Non-pigmented ciliary epithelial cell (primary cell): ENCODE measurements at regions not wholly inside any gene's neighbourhood (a gene's known extent, or its start where the extent isn't known, plus 50 kb on each side); places are given as distances from the start of the nearest gene placed in this dataset.

Source experiments
- DNase-seq: peaks from one replicate; pipeline ENCODE4 v3.0.0-alpha.2; 2010; ENCODE audit warnings: low read depth

DNA sequence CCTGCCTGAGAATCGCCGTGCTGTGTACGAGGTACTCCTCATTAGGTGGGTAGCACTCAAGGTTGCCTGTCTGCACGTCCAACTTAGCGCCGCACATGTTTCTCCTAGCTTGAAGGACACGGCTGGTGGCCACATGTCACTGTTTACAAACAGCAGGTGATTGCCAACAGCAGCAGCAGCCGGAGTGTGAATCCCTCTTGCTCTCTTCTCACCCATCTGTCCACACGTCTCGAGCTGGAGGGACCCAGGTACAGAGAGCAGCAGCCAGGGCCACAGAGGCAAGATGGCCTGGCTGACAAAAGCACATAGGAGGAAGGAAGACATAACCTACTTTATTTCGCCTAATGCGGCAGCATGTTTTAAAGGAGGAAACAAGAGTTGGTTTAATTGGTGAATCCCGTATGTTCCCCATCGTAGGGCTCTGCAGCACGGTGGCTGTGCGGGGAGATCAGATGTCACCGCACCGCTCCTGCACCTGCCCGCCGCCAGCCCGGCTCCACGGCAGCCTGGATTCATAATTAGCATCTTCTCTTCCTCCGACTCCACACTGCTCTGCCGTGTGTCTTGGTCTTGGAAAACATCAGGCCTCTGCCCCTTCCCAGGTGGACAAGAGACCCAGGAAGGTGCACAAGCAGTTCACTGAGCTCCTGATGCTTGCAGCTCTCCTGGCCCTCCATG is 201.6 kb upstream of the IRX1 start:
- no peak for DNase-seq

DNA sequence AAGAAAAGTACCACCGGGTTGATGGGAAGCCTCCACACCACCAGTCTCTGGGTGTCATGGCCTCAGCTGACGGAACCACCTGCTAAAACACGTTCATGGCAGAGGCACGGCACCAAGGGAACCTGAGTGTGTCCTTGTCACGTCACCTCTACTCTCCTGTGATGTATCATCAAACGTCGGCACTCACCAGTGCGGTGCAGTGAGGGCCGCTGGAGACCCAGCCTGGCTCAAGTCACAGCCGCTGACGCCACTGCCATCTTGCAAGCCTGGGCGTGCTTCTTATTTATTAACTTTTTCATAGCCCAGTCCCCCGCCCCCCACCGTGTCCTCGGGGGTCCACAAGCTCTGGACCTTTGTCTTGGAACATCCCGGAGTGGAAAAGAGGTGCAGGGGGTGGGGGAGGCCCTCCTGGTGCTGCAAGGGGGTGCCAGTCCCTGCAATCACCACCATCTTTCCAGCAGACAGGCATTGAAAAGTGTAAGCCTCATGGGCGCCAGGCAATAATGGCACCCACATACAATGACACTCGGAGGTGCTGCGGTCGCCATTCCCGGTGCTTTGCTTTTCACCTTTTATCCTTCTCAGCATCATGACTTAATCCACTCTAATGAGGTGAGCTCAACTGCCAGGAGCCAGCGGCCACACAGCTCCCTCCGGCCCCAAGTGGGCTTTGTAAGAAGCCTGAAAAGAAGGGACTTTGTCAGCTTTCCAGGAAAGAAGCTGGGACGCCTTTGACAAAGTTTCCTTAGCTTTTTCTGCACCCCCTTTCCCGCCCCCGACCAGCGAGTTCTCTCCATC is 202.3 kb upstream of the IRX1 start:
- no peak for DNase-seq

DNA sequence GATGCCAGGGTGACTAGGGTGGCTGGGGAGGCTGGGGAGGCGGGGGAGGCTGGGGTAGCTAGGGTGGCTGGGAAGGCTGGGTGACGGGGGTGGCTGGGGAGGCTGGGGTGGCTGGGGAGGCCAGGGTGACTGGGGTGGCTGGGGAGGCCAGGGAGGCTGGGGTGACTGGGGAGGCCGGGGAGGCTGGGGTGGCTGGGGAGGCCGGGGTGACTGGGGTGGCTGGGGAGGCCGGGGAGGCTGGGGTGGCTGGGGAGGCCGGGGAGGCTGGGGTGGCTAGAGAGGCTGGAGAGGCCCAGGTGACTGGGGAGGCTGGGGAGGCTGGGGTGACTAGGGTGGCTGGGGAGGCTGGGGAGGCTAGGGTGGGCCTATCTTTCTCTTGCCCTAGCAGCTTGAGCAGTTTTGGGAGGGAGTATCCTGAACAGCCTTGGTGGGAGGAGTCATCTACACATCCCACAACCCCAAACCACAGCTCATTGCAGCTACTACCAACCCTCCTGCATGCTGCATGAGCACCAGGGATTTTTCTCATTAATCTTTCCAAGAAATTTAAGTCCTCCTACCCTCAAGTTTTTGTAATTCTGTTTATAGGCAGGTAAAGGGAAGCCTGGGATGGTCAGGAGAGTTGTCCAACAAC is 203.2 kb upstream of the IRX1 start:
- no peak for DNase-seq

DNA sequence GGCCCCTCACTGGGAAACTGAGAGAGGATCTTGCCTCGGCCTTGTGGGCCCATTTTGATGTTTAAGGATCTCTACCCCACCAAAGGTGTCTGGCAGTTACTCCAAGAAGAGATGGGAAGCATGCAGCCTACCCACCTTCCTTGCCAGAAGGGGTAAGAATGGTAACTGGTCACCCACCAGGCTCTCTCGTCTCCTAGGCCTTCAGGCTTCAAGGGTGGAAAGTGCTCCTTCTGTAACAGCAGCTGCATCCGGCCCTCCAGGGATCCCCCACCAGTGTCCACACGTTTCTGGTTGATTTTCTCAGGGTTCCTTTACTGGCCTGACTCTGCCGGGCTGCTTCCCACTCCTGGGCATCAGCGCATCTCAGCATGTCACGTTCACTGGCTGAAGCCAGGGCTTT is 204.4 kb upstream of the IRX1 start:
- no peak for DNase-seq

DNA sequence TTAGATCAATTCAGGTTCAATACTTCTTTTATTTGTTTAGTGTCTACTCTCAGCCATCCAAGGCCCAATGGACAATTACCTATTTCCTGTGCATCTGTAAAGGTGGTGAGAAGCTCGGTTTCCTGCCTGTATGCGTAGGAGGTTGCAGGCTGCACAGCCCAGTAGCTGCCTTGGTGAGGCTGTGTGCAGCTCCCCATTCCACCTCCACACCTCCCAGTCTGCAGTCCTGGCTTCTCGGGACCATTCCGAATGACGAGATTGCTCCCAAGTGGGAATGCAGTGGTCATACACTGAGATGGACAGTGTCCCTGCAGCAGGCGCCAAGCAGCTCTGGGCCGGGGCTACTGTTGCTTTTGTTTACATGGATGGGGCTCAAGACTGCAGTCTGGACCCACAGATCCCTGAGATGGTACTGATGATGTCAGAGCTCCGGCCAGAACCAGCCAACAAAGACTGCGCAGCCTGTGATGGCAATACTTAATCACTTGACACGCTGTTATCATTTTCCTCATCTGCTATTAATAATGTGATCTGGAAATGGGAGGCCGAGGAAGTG is 206.1 kb upstream of the IRX1 start:
- no peak for DNase-seq

DNA sequence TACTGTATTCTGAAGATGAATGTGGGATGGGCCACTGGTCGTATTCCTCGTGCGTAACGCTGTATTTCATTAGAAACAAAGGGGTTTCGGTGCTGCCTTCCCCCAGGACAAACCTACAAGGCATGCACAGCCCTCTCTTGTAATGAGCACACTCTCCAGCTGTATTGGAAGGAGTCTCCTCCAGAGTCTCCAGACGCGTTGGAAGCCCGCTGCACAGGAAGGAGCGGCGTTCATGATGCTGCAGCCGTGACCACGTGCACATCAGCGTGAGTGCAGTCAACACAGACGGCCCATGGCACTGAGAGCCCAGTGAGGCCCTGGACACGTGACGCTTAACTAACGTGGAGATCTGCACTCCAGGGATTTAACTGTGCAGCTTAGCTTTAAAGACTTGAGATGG is 209.0 kb upstream of the IRX1 start:
- DNase-seq = no peak

DNA sequence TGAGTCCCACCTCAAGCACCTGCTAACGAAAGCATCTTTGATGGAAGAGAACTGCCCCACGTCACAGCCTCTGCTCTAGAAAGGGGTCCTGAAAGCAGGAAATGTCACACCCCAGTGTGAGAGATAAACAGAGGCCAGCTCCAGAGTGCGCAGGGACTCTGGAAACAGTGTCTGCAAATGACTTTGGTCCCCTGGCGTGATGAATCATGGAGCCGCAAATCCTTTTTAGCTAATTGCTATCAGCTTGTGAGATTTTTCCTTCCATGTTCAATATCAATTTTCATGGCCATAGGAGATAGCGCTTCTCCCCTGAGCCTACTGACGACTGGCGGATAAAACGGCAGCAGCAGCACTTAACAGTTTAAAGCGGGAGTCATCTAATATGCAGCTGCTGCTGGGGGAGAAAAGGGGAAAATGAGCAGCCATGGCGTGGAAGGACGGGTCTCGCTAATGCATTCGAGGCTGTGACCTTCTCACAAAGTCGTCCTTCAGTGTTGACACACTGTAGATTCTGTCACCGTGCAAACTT is 209.6 kb upstream of the IRX1 start:
- DNase-seq = no peak

DNA sequence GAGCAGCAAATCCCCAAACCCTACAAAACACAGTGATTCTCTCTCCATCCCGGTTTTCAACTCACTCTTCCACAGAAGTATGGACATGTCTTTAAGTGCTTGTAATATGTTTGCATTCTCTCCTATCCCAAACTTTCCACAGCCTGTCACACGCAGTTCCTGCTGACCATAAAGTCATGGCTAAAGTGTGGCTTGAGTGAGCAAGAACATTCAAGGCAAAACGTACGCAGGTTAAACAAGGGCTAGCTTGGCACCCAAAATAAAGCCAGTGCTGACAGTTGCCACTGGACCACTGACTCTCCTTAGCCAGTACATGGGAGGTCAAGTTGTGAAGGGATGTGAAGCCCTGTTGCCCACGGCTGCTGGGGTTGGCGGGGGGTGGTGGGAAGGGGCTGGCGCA is 211.1 kb upstream of the IRX1 start:
- DNase-seq = no peak

DNA sequence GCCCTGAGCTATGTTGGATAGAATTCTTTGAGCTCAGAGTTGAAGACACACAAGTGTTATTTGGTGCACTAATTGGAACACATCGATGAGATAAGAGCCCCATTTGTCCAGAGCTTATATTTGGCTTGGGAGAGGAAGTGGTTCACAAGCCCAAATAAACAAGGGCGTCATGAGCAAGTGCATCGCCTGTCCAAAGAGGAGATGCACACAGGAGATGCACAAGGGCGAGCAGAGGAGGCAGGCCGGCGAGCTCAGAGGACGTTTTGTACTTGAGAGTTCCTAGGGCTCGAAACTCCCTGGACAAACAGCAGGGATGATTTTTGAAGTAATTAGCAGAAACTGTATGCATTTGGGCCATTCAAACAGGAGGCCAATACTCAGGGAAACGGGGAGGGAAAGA is 212.8 kb upstream of the IRX1 start:
- DNase-seq = no peak

DNA sequence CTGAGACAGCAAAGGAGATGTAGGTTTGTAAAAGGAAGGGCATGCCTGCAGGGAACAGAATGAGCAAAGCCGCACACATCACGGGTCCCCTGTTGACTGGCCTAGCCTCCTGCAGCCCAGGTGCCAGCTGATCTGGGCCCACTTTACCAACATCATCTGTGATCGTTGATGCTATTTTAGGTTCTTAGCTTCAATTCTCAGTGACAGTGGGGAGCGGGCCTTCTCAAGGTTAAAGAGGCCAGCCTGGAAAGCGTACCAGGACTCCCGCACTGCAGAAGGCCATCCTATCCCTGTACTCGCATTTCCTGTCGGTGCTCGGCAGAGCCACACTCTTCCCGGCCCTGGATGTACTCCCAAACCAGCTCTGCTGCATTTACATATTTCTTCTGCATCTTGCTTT is 213.5 kb upstream of the IRX1 start:
- DNase-seq = no peak

DNA sequence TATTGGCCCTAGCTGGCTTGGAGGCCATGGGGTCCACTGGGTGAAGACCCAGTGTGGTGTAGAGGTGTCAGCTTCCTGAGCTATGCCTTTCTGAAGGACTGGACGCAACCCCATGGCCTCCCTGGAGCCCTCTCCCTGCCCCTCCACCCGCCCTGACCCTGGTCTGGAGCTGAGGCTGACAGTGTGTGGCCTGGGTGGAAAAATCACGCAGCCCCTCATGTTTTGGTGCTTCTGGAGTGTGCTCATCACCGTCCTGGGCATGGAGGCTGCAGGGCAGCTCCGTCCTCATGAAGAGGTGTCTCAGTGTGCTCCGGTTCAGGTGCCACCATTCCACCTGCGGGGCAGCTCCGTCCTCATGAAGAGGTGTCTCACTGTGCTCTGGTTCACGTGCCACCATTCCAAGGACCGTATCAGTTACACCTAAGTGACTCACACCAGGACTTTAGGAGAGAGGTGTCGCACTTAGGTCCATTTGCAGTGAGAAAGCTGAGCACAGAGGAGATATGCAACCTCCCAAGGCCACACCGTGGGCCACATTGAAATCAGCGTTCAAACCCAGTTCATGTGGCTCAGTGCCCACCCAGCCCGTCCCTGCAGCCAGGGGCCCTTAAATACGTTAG is 214.3 kb upstream of the IRX1 start:
- DNase-seq = no peak

DNA sequence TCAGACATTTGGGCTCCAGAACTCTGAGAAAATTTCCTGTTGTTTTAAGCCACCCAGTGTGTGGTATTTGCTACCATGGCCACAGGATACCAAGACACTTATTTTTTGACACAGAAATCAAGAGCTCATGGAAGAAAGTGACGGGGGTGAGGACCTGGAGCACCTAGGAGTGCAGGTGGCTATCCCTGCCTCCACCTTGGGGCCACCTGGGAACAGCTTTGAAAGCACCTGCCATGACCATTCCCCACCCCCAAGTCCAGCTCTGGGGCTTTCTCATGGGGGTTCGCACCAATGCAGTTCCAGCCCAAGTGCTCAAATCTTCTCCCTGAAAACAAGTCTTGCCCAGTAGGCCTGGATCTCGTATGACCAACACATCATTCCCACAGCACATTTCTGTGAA is 214.9 kb upstream of the IRX1 start:
- DNase-seq = no peak

DNA sequence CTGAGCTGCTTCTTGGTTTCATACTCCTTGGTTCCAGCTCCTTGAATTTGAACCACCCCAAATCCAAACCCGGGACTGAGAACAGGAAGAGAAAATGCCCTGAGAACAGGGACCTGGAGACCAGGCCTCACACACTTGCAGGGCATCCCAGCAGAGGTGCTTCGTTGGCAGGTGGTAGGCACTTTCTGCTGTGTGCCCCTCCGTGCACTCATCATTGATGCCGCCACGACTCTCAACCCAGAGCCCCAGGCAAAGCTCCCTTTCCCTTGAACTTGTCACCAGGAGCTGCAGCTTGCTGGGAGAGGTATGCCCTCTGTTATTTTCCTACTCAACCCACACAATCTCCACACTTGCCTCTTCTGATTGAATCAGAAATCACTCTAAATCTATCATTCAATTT is 217.8 kb upstream of the IRX1 start:
- DNase-seq = no peak

DNA sequence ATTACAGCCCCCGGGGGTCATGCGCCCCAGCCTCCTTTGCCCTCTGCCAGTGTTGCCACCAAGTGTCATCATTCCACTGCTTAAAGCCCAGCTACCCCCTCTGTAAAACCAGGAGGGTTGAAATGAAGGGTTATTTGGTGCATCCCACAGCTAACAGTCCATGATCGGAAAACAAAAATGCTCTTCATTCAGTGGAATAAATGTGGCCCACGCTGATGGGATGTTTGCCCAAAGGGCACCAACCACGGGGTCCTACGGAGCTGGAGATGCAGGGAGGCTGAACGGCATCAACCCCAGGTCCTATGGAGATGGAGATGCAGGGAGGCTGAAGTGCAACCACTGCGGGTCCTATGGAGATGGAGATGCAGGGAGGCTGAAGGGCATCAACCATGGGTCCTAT is 218.5 kb upstream of the IRX1 start:
- no peak for DNase-seq

DNA sequence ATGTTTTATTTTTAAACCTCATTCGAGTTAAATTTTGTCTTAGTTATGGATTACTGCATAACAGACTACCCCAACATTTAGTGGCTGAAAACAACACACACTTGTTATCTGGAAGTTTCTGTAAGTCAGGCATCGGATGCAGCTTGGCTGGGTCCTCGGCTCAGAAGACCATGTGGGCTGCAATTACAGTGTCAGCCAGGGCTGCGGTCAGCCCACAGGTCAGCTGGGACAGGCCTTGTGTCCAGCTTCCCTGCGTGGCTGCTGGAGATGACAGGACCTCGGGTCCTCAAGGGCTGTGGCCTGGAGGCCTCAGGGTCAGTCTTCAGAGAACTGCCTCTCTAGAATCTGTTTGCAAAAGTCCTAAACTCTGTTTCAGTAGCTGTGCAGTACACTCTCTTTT is 219.0 kb upstream of the IRX1 start:
- DNase-seq = no peak

DNA sequence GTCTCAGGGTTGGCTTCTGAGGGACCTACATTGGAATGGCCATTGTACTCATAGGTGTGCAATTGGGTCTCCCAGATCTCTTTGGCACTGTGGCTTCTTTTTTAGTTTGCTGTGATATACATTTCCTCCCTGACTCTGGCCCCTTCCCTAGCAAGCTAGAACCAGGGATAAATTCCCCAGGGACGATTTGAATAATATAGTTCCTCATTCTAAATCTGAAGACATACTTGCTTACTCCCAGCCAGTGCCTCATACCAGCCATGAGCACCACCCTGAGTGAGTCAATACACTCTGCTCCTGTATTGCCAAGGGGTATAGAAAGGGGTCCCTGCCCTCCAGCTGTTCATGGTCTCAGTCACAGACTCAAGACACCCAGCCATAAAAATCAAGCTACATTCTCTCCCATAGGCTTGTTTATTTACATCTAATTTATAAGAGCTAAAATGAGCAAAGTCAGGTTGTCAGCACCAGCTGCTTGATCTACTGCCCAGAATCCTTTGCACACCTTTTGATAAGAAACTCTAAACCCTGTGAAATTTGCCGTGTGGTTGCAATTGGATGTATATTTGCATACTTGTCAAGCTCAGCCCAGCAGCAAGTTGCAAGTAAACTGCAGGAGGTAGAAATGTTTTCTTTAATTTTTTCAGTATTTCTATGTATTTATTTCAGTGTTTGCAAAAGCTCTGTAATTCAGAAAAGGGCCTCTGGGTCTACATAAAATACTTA is 219.9 kb upstream of the IRX1 start:
- DNase-seq = no peak

DNA sequence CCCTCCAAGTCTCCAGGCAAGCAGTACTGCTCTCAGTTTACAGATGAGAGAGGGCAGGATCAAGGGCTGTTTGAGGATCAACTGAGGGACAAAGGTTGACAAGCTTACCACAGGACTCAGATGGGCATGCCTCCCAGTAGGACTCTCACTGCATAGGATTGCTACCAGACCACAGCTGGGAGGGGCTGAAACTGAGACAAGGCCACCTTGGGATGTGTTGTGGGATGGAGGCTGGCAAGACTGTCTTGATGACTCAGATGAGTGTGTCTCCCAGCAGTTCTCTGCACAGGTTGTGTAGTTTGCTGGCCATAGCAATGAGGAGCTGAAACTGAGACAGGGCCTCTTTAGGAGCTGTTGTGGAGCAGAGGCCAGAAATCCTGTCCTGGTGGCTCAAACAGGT is 222.2 kb upstream of the IRX1 start:
- DNase-seq = no peak

DNA sequence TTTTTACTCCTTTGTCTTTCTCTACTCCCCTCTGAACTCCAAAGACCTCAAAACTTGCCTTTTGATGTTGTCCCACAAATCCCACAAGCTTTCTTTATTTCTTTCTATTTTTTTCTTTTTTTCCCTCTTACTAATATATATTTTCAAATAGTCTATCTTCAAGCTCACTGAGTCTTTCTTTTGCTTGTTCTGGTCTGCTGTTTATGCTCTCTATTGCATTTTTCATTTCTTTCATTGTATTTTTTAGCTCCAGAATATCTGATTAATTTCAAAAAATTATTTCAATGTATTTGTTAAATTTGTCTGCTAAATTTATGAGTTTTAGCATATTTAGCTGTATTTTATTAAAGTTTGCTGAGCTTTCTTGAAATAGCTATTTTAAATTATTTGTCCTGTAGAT is 223.3 kb upstream of the IRX1 start:
- DNase-seq = no peak

DNA sequence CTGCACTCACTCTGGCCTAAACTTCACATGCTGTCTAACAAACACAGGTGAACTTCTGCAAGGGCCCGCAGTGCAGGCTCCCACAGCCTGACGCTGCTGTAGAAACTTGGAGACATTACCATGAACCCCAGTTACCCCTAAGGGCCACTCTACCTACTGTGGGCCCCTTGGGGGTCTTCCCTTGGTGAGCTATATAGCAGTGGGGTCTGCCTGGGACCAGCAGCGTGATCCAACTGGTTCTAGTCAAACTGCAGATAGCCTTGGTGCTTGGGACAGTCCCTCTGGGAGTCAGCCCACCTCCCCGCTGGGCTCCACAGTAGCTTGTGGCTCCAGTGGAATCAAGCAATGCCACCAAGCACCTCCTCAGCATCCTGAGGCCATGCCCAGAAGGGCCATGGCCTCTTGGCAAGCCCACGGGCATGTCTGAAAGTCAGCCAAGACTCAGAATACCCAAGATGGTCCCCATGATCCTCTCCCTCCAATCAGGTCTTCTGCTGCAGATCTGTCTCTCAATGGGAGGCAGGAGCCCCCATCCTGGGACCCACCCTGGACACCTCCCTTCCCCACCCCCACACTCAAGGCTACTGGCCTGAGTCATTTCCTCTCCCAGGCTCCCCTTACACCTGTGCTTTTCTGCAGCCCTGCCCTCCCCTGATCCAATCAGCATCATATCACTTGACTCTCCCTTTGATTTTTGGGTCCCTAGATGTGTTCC is 230.0 kb upstream of the IRX1 start:
- no peak for DNase-seq

DNA sequence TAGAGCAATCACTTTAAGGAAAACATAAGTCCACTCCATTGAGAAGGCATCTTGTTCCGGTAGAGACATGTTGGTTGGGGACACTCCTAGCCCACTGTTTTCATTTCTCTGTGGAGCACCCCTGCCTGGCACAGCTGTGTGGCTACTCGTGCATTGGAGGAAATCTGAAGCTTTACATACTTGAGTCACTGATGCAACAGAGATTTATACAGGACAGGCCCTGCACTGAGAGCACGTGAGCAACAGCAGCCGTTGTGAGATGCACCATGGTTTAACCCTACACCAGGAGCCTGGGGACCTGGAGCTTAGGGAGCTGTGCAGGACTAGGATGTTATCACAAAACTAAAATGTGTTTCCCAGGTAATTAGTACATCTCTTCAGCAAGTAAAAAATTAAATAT is 230.7 kb upstream of the IRX1 start:
- DNase-seq = no peak

DNA sequence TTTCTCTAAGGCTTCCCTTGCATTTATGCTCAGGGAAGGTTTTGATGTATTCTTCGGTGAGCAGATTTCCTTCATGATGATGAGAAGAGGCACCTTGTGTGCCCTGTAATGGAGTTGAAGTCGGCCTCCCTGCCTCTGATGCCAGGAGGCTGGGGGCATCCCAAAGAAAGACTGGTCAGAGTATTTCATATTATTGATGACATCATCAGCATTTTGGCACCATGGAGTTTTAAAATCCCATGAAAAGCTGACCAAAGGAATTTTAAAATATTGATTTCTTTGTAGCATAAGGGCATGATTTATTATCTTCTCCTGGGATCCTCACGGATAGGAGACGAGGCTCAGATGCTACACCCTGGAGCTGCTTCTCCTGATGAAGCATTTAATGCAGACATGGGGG is 231.2 kb upstream of the IRX1 start:
- no peak for DNase-seq
